Body of pancreas (tissue), 4 donors: ENCODE measurements at regions not wholly inside any gene's neighbourhood (a gene's known extent, or its start where the extent isn't known, plus 50 kb on each side); places are given as distances from the start of the nearest gene placed in this dataset.

ENCODE experiments used
- CTCF ChIP-seq, 7 experiments: fragments of 450-650 bp in 4 of 7; fragments of 200-600 bp in 3 of 7; sonication (generic) in 3 of 7; IDR thresholded peaks; one replicate each; pipeline ENCODE4 v1.5.1; 2016 to 2019; ENCODE audit warnings: antibody characterized with exemption in 7 of 7
- POLR2A ChIP-seq, 3 donors: fragments of 450-650 bp; IDR thresholded peaks; one replicate each; pipeline ENCODE4 v1.6.1; 2016; ENCODE audit warnings: antibody characterized with exemption in 3 of 3, mild to moderate bottlenecking in 2 of 3

GRCh38 chr1:217260676-217261075 lies 370.2 kb downstream of the GPATCH2 start:
- TF ChIP-seq CTCF (IDR thresholded peaks at IDR 0.05) (no peak), POLR2A (IDR thresholded peaks at IDR 0.05) (no peak)
